Activated T-cell treated with anti-CD3 and anti-CD28 coated beads for 48 hours (primary cell): ENCODE measurements at regions not wholly inside any gene's neighbourhood (a gene's known extent, or its start where the extent isn't known, plus 50 kb on each side); places are given as distances from the start of the nearest gene placed in this dataset.

Experiments
- DNase-seq: peaks from one replicate; pipeline ENCODE4 v3.0.0-alpha.2; 2020; ENCODE audit warnings: low read depth

DNA sequence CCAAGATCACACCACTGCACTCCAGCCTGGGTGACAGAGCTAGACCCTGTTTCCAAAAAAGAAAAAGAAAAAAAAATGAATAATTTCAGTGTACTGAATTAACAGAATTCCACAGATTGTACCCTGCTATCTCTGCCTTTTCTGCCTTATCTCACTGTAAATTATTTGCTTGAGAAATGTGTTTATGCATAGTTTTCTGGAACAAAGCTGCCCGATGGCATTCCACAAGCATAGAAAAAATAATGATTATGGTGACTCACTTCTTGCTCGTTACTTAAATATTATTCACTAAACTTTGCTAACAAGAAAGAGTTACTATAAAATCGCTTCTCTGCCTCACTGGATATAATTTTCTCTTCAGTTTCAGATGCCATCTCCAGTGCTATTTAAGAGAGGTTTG, 88.7 kb upstream of the FAM169A start:
- DNase-seq: no peak

DNA sequence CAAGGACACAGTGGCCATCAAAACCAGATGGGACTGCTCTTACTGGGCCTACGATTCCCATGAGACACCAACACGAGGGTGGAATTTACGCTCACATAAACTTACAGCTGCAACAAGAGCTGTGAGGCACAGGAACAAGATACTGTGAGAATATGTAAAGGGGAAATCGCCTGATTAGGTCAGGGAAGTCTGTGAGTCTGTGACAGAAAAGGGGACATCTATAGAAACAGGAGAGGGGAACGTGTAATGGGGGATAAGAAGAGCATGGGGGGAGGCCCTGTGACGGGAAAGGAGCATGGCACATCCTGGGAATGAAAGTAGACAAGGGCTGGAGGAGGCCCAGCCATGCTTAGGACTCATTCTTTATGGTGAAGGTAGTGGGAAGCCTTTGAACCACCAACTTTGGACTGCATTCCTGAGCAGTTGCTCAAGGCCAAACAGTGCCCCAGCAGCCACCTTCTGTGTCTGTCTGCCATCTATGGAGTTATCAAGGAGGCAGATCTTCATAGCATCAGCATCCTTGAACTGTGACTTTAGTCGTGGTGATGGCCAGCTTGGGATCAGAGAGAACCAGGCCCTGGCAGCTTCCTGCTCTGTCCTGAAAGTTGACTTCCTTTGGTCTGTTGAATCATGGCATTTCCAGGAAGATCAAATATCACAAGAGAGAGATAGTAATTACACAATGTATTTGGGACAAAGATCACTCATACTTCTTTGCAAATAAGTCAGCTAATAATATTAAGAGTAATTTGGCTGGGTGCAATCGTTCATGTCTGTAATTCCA, 87.9 kb upstream of the FAM169A start:
- no peak for DNase-seq

- DNase-seq: no peak
Observed at GRCh38 chr5:74953554-74953936, 87.4 kb upstream of the FAM169A start.

- DNase-seq: no peak
Observed at GRCh38 chr5:74952406-74952805, 86.2 kb upstream of the FAM169A start.

DNA sequence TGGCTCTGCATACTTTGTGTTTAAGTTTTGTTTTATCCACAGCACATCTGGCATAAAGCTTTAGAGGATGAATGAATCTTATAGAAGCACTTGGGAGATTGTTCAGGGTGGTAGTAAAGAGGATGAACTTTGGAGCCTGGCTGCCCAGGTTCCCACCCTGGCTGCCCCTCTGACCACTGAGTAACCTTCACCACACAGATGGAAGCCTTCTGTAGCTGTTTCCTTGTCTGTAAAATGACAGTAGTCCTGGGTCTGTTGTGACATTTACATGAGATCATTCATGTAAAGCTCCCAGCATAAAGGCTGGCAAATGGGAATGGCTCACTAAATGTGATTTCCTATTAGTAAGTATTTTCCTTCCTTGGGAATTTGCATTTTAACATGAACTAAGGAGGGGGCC, 85.7 kb upstream of the FAM169A start:
- DNase-seq: no peak

DNA sequence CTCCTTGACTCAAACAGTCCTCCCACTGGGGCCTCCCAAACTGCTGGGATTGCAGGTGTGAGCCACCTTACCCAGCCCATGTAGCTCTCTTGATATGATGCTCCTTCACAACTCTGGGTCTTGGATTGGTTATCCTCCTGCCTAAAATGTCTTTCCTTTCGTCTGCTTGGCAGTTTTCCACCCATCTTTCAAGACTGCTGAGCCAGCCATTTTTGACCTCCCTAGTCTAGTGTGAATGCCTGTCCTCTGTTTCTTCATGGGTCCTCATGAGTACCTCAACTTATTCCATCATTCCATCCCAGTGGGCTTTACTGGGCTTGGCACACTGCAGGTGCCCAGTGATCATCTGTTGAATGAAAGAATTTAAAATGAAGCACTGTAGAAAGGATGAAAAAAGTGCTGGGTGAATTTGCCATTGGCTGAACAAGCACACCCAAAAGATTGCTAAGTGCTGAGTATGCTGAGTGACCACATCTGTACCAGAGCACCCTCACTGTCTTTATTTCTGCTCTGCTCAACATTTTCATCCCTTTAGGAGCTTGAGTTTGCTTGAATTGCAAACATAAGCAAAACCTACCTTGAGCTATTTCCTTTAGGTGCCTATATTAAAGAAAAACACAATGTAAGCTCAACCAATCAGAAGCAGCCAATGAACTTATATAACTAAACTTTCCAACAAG, 84.8 kb upstream of the FAM169A start:
- no peak for DNase-seq

DNA sequence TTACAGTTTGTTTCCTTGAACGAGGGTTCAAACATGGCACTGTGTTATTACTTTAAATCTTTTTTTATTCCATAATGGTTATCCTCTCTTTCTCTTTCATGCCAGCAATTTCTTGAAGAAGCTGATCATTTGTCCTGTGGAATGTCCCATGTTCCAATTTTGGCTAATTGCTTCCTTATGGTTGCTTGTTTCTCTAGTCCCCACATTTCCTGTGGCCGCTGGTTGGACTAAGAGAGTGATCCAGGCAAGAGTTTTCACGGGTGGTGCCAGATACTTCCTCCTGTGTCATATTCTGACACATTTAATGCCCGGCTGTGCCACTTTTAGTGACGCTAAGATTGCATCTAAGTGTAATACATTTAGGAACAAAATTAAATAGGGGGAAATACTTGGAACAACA, 83.8 kb upstream of the FAM169A start:
- no peak for DNase-seq

DNA sequence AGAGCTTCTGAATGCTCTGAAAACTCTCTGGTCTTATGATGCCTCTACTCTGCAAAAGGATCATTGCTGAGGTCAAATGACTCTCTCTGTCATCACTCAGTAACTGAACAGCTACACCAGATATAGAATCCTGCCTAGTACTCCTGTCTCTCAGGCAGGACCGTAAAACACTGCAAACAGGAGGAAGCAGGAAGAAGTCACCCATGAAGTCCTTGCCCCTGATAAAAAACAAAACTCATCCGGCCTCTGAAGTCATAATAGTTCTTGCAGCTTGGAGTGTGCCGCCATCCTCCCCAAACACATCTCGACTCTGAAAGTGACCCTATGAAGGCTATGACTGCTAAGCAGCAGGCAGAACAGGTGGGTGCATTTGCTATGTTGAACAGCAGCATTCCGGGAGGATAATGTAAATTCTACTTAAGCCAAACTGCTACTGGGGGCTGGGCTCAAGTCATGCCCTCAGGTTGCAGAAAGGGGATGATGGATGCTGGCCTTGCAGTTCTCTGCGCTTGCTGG, 81.9 kb upstream of the FAM169A start:
- DNase-seq: no peak

DNA sequence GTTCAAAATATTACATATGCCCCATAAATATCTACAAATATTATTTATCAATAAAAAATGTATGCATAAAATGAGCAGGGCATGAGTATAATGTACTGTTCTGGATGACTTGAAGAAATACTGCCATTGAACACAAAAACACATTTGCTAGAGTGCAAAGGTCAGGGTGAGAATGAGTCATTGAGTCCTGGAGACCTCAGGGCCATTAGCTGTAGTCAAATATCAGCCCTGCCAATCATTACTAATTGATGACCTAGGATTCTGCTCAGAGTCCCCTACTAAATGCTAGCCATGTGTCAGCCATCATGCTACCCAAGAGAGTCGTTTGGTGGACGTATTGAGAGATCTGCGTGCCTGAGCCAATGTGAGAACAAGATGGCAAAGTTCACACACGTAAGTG, 80.3 kb upstream of the FAM169A start:
- DNase-seq: no peak

DNA sequence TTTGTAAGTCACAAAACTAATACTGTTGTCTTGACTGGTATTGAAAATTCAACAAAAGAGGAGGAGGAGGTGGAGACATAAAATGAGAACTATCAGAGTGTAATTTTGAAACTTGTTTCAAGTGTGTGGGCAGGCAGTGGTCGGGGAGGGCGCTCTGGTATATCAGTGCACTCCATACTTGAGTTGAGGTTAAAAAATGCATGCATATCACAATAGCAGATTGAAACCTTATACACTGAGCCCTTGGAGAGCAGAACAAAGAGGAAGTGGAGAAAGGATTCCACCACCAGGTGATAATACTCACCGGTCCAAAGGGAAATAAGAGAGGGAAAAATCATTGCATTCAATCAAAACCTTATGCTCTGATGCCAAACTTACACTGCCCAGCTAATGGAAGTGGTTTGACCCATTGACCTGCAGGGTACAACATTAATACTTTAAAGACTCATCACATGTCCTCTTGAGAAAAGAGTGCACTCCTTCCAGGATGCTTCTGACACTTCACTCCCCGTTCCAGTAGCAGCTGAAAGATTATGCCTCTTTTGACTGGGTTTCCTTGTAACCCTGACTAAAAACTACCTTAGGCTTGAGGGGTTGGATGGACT, 79.5 kb upstream of the FAM169A start:
- DNase-seq: peak; percentile 45

DNA sequence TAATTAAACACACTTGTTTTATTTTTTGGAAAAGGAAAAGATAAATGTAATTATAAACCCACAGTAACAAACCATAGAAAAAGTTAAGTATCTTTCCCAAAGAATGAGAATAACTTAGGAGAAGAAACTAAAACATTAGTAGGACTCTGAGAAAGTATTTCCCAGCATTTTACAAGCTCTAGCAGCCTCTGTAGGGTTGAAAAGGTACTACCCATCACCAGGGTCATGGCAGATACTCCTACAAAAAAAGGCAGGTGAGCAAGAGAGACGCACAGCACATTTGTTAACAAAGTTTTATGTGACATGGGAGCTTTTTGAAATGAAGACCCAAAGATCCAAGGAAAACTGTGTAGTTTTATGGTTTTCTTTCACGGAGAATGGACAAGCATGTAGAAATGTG, 77.7 kb upstream of the FAM169A start:
- DNase-seq: no peak

DNA sequence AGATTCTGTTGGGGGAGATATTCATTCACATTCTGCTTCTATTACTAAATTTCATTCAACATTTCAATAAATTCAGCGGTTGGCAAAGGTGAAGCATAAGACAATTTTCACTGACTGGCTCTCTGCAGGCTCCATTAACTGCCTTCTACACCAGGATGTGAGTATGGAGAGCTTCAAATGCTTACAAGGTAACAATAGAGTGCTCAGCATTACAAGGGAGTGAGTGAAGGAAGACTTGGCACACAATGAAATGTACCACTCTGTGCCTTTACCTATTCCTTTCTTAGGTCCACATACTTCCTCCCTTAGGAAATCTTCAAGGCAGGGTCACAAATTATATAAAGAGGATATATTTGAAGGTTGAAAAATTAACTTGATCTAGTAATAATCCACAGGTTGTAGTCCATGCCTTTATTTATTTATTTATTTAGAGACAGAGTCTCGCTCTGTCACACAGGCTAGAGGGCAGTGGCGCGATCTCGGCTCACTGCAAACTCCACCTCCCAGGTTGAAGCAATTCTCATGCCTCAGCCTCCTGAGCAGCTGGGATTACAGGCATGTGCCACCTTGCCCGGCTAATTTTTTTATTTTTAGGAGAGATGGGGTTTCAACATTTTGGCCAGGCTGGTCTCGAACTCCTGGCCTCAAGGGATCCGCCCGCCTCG, 76.6 kb upstream of the FAM169A start:
- no peak for DNase-seq

DNA sequence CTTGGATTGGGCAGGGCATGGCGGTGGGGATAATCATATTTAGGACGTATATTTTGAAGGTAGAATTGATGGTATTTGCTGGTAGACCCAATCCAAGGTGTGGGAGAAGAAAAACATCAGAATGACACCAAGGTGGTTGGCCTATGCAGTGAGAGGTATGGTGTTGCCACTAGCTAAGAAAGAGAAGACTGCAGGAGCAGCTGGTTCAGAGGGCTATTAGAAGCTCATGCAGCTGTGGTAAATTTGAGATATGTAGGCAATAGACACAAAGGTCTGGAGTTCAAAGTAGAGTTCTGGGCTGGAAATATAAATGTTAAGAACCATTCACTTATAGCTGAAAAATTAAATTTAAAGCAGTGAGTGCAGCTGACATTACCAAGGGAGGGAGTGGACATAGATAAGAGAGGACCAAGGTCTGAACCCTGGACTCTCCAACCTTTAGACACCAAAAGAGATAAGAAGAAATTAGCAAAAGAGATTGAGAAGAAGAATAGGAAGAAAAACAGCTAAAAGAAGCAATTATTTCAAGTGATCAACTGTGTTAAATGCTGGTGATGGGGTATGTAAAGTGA, 74.7 kb upstream of the FAM169A start:
- DNase-seq: no peak

GRCh38 chr5:74938250-74938933, 72.2 kb upstream of the FAM169A start:
- DNase-seq: no peak

- no peak for DNase-seq
Observed at GRCh38 chr5:74935752-74936091, 69.5 kb upstream of the FAM169A start.

- DNase-seq: peak; percentile 5
Observed at GRCh38 chr5:74934949-74935751, 69.0 kb upstream of the FAM169A start.

DNA sequence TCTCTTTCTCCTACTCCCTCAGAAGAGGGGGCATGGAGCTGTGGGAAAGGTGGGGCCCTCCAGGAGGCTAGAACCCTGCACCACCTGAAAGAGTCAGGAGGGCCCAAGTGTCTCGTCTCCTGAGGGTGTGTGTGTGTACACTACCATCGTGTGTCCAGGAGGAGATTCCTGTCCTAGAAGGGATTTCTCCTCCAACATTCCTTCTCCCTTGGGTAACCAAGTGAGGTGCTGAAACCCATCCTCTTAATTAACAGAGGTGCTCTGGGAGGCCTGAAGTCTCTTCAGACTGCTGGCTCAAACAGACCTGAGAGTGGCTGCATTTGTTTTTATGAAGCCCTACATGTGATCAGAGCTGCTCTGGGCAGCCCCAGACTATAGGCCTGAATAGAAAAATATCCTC, 61.1 kb upstream of the FAM169A start:
- DNase-seq: no peak

GRCh38 chr5:74919487-74919886, 53.3 kb upstream of the FAM169A start:
- DNase-seq: no peak

GRCh38 chr5:74919041-74919440, 52.9 kb upstream of the FAM169A start:
- no peak for DNase-seq

DNA sequence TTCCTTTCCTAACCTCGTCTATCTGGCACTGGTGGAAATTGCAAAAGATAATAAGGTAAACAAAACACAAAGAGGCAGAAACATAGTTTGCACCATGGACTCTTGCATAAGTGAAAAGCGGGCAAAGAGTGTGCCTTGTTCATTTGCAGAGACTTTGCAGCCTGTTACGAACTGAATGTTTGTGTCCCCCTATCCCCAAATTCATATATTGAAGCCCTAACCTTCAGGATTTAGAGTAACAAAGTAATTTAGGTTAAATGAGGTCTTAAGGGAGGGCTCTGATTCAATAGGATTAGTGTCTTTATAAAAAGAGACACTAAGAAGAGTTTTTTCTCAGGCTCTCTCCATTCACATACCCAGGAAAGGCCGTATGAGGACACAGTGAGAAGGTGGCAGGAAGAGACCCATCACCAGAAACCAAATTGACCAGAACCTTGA, 52.1 kb upstream of the FAM169A start:
- DNase-seq: no peak
